ENCODE measurements at regions not wholly inside any gene's neighbourhood (a gene's known extent, or its start where the extent isn't known, plus 50 kb on each side); places are given as distances from the start of the nearest gene placed in this dataset.
"Not testable (repeated sequence)": the region's sequence is repeated elsewhere in the genome, so short reads cannot be mapped to it uniquely, and the experiment has no call there.

GRCh38 chr2:203585516-203585915, 50.4 kb upstream of the RAPH1 start:
- no peak for DNase-seq (ENCODE audit: low spot score)

GRCh38 chr2:203586206-203586605, 51.1 kb upstream of the RAPH1 start:
- no peak for DNase-seq (ENCODE audit: low spot score)

- DNase-seq (ENCODE audit: low spot score): no peak
Observed at GRCh38 chr2:203586696-203587095, 51.6 kb upstream of the RAPH1 start.

- no peak for DNase-seq (ENCODE audit: low spot score)
Observed at GRCh38 chr2:203590496-203590895, 55.4 kb upstream of the RAPH1 start.

GRCh38 chr2:203591642-203592041, 56.5 kb upstream of the RAPH1 start:
- peak; percentile 35 for DNase-seq (ENCODE audit: low spot score)

GRCh38 chr2:203592470-203592869, 57.4 kb upstream of the RAPH1 start:
- no peak for DNase-seq (ENCODE audit: low spot score)

- DNase-seq (ENCODE audit: low spot score): no peak
Observed at GRCh38 chr2:203594541-203594940, 59.4 kb upstream of the RAPH1 start.

- DNase-seq (ENCODE audit: low spot score): no peak
Observed at GRCh38 chr2:203596183-203596582, 61.1 kb upstream of the RAPH1 start.

- DNase-seq (ENCODE audit: low spot score): no peak
Observed at GRCh38 chr2:203599509-203599908, 64.4 kb upstream of the RAPH1 start.

GRCh38 chr2:203600286-203600685, 65.2 kb upstream of the RAPH1 start:
- DNase-seq (ENCODE audit: low spot score): no peak

- DNase-seq (ENCODE audit: low spot score): no peak
Observed at GRCh38 chr2:203603456-203604389, 68.6 kb upstream of the RAPH1 start.

GRCh38 chr2:203605302-203605701, 70.2 kb upstream of the RAPH1 start:
- DNase-seq (ENCODE audit: low spot score): no peak

- no peak for DNase-seq (ENCODE audit: low spot score)
Observed at GRCh38 chr2:203606051-203606450, 71.0 kb upstream of the RAPH1 start.

GRCh38 chr2:203610558-203610957, 75.5 kb upstream of the RAPH1 start:
- no peak for DNase-seq (ENCODE audit: low spot score)

- DNase-seq (ENCODE audit: low spot score): no peak
Observed at GRCh38 chr2:203612246-203612645, 77.1 kb upstream of the RAPH1 start.

GRCh38 chr2:203619267-203619878, 84.3 kb upstream of the RAPH1 start:
- DNase-seq (ENCODE audit: low spot score): no peak

GRCh38 chr2:203621981-203622515, 84.4 kb upstream of the CD28 start:
- DNase-seq (ENCODE audit: low spot score): no peak

- DNase-seq (ENCODE audit: low spot score): no peak
Observed at GRCh38 chr2:203623096-203623495, 83.3 kb upstream of the CD28 start.

GRCh38 chr2:203623661-203624060, 82.8 kb upstream of the CD28 start:
- no peak for DNase-seq (ENCODE audit: low spot score)

GRCh38 chr2:203625701-203626100, 80.7 kb upstream of the CD28 start:
- no peak for DNase-seq (ENCODE audit: low spot score)

GRCh38 chr2:203626247-203626646, 80.2 kb upstream of the CD28 start:
- DNase-seq (ENCODE audit: low spot score): not testable (repeated sequence)

- no peak for DNase-seq (ENCODE audit: low spot score)
Observed at GRCh38 chr2:203626952-203627681, 79.3 kb upstream of the CD28 start.

GRCh38 chr2:203629699-203630098, 76.7 kb upstream of the CD28 start:
- no peak for DNase-seq (ENCODE audit: low spot score)

Data from germinal center (tissue), 1 donor.